ENCODE measurements at regions not wholly inside any gene's neighbourhood (a gene's known extent, or its start where the extent isn't known, plus 50 kb on each side); places are given as distances from the start of the nearest gene placed in this dataset.

DNA sequence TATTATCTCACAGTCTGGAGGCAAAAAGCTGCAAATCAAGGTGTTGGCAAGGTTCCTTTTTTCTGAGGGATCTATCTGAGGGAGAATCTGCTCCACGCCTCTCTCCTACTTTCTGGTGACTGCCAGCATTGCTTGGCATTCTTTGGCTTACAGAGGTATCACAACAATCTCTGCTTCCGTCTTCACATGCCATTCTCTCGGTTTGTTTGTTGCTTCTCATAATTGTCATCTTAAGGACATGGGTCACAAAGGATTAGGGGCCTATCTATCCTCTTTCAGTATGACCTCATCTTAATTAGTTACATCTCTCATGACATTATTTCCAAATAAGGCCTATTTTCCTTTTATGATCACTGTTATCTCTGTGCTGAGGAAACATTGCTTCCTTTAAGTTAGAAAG is 345.0 kb downstream of the FOXG1 start:
- no peak for DNase-seq (ENCODE audit: low read depth)

DNA sequence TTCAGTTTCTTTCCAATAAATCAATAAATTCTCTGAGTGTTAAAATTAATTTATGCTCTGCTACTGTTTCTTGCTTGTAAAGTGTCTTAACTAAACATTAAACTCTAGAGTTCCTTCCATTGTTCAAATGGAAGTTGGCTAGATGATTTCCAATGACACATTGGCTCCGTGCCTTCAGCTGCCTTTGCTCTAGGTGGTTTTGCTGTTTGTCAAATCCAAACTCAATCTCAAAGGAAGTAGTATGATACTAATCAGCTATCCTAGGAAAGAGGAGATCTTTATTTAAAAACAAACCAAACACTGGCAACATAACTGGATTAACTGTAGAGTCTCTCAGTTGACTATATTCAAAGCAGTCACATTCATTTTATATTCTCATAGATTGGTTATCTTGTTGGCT is 356.4 kb downstream of the FOXG1 start:
- no peak for DNase-seq (ENCODE audit: low read depth)

DNA sequence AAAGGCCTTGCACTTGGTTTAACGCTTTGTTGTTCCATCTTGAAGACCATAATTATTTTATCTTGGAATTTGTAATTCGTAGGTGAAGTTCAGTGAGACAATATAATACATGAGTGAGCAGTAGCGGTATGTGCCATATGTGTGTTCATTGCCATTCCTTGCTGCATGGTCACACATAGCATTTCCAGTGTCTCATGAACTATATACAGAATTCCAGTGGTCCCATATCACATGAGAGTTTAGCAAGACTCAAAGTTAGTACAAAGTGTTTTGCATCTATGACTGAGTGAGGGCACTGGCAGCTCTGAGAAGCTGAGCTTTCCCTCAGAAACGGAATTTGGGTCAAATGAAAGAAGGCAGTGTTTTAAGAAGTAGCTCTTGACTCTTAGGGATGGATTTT is 359.8 kb downstream of the FOXG1 start:
- DNase-seq (ENCODE audit: low read depth): no peak

DNA sequence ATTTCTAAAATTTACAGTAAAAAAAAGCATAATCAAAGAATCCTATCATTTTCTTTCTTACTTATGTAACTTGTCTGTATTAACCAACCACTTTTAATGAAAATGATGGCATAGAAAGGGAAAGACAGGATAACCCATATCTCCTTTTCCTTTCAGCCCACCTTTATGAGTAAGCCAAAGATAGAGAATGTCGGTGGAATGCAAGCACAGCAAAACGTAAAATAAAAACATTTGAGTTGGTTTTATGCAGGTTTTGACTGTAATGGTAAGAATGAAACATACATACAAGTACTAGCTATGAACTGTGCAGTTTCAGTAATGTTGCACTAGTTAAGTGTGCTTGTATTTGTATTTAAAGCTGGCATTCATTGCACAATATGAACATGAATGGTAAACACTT is 360.3 kb downstream of the FOXG1 start:
- no peak for DNase-seq (ENCODE audit: low read depth)

DNA sequence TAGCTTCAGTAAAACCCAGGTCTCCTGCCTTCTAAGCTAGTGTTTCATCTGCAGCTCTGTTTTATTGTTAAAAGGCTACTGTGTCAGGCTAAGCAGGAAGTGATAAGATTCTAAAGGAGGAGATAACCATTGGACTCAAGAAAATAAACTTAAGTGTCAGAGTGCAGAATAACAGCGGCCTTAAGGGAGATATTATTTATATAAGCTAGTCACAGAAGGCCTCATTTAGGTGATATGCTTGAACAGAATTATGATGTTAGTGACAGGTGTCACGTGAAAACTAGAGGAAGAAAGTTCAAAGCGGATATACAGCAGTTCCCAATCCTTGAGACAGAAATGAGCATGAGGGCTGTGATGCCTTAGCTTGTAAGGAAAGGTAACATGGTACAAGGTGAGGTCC is 373.4 kb downstream of the FOXG1 start:
- DNase-seq (ENCODE audit: low read depth): no peak

DNA sequence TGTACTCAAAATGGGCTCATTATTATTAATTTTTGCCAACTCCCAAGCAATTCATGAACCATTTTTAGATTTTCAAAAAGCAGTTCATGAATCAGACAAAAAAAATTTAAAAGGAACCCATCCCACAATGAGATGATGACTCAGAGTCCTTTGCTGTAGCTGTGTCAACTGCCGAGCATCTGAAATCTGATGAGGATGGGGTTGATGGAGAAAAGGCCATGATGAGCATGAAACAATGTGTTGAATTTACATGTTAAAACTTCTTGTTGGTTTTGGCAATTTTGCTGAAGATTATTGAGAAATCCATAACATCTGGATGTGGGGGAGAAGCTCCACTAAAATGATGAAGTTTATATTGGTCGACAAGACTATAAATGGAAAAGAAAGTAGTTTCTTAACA is 378.0 kb downstream of the FOXG1 start:
- DNase-seq (ENCODE audit: low read depth): no peak

DNA sequence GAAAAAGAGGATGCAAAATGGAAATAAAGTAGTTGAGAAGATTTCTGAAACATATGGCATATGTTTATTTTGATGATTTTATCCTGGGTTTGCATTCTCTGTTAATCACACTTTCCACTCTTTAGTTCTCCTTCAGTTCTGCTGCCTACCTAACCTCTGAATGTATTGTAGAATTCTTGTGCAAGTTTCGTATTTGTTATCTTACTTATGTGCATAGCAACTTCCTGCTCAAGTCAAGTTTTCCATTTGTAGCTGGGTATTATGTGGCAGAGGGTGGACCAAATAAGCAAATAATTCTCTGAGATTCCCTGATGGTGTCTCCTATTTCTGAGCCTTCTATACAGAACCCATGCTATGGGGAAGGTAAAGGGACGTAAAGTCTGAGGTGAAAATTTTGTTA is 381.6 kb downstream of the FOXG1 start:
- no peak for DNase-seq (ENCODE audit: low read depth)

DNA sequence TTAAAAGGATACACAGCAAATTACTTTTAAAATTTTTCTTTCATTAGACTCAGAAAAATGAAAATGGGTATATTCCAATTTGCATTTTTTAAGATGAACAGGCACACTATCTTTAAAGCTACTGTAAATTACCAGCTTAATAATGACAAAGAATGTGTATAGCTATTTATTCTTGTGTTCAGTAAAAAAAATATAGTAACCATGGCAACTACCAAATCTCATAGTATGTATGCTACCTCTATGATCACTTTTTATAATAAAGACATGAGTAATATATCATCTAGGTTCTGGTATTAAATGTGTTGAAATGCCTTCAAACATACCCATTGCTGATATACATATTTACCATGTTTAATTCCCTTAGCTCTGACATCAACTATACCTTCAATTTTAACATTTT is 383.2 kb downstream of the FOXG1 start:
- DNase-seq (ENCODE audit: low read depth): no peak

DNA sequence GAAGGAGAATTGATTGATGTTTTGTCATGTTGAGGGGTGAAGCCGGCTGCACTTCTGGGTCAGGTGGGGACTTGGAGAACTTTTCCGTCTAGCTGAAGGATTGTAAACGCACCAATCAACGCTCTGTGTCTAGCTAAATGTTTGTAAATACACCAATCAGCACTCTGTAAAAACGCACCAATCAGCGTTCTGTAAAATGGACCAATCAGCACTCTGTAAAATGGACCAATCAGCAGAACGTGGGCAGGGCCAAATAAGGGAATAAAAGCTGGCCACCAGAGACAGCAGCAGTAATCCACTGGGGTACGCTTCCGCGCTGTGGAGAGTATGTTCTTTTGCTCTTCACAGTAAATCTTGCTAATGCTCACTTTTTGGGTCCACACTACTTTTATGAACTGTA is 384.1 kb downstream of the FOXG1 start:
- no peak for DNase-seq (ENCODE audit: low read depth)

DNA sequence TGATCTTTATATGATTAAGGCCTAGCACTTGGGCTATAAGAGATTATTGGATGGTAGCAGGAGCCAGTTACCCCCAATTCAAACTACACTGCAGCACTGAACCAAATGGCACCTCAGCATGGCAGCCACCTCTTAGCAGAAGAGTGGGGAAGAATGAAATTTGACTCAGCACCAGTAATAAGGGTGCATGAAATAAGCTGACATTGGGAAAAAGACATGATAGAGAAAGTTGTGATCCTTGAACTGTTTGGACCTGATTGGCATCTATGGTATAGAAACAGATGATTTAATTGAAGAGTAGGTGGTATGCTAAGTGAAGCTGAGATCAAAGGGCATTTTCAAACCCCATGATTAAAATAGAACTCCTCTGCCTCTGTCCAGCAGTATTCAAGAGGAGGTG is 389.5 kb downstream of the FOXG1 start:
- DNase-seq (ENCODE audit: low read depth): no peak

DNA sequence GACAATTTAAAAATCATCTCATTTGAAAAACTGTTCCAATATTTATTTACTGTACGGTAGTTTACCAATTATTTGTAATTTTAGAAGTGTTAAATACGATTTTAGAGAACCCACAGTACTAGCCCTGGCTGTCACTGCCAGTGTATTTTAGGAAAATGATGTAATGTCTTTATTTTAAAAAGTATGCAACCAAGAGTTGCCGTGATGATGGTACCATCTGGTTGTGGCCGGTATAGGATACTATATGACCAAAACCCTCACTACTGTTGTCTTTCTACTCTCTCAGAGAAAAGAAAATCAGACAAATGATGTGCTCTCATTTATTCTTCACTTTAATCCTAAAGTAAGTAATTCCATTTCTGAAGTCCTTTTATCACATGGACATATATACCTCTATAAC is 395.0 kb downstream of the FOXG1 start:
- no peak for DNase-seq (ENCODE audit: low read depth)

DNA sequence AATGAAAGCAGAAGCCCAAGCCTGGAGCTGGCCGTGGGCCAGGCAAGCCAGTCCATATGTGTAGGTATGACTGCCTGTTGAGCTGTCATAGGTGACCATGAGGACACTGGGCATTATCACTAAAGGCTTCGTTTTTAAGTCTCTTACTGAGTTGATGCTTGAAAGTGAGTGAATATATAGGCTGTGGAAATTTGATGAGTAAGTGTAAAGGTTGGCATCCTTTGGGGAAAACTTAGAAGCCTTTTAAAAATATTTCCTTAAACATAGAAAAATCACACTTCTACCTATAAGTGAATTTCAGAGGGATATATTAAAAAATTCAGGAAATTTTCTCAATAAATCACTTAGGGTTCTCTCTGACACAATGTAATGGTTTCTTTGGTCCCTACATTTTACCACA is 396.5 kb downstream of the FOXG1 start:
- DNase-seq (ENCODE audit: low read depth): no peak

DNA sequence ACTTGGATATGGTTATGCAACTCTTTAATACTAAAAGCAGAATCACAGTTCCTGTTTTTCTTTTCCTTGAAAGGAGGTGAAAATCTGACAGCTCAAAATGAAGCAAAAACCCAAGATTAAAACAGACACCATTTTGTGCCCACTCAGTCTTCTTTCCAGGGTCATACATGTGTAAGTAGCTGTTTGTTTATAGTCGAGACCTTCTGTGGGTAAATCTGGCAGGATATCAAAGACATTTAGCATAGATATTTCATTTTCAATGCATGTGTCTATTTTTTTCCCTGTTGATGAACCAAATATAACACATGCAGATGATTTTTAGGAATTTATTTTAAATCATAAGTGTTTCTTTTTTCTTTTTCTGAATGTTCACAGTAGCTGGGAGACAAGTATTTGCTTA is 398.8 kb downstream of the FOXG1 start:
- DNase-seq (ENCODE audit: low read depth): no peak

DNA sequence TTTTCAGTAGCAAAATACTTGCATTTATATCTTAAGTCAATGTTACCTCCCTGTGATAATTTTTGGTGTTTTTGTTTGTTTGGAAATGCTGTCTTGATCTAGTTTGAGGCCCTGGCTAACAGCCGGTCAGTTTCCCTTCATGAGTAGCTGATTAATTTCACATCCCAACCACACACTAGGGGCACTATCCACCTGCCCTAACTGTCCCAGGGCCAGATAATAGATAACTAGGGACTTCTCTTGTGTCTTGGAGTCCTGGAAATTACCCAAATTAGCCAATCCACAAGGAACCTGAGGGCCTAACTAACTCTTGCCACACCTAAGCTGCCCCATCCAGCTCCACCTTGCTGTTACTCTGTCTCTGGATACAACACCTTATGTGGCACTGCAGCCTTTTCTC is 399.9 kb downstream of the FOXG1 start:
- no peak for DNase-seq (ENCODE audit: low read depth)

DNA sequence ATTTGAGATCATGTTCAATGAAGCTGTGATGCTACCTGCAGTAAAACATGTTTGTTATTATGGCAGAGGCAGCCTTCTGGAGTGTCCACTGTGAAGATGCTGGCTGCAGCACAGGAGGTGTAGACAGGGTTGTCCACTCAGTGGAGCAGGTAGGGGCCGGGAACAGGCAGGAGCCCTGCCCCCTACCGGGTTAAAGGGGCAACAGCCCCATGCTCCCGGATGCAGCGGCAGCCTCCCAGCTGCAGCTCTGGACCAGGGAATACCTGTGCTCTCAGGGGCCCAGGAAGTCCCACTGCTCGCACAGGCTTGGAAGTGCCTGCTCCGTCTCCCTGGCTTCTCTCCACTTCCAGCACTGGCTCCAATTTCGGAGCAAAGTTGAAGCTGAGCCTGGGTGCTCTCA is 401.6 kb downstream of the FOXG1 start:
- DNase-seq (ENCODE audit: low read depth): no peak

DNA sequence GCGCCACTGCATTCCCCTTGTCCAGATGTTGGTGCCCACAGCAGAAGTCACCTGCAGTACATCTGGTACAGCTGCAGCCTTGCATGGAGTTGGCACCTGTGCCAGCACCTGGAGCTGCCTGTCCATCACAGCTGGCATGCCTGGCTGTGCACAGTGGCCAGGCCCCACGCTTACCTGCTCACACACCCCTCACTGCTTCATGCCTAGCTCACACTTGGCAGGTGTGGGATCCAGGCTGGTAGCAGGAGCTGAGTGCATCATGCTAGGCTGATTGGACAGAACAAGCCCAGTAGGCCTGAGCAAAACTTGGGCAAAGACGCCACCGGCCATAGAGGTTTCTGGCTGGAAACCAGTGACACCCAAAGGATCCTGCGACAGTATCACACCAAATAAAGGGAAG is 402.8 kb downstream of the FOXG1 start:
- no peak for DNase-seq (ENCODE audit: low read depth)

DNA sequence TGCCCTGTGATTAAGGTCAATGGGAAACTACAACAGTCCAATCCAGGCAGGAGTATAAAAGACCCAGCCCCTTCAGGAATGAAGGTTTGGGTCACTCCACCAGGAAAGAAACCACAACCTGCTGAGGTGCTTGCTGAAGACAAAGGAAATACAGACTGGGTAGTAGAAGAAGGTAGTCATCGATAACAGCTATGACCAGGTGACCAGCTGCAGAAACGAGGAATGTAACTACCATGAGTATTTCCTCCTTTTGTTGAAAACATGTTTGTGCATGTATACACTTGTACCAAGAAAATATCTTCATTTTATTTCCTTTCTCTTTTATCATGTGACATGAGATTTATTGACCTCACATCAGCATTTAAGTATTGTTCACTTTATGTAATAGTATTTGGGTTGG is 409.1 kb downstream of the FOXG1 start:
- DNase-seq (ENCODE audit: low read depth): no peak

DNA sequence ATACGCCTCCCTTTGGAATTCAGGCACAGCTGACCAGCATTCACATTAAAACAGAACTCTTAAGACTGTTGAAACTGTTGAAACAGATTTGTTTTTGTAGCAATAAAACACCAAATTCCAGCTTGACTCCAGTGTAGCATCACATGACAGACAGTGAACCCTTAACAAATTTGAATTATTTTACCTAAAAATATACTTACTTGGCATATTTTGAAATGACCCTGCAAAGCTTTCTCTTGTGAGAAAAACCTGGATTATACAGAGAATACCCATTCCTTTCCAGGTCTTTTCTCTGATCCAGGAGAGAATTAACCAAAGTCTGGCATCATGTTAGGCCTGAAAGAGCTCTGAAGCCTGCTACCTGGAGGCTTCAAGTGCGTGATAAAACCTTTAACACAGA is 410.3 kb downstream of the FOXG1 start:
- DNase-seq (ENCODE audit: low read depth): no peak

DNA sequence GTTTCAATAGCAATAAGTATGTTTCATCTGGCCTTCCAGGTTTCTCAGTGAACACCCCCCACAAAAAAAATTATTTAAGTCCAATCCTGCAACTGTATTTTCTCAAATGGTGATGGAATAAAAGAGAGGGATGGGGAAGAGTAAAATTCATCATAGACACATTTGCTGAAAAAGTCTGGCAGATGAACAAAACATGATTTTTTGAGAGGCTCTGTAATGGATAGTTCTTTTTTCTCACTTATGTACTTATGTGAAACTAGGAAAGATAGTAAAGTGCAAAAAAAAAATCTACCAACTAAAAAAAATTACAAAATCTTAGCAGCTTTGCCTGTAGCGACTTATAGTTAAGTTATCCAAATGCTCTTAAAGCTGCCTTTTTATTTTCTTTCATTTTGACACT is 412.4 kb downstream of the FOXG1 start:
- no peak for DNase-seq (ENCODE audit: low read depth)

DNA sequence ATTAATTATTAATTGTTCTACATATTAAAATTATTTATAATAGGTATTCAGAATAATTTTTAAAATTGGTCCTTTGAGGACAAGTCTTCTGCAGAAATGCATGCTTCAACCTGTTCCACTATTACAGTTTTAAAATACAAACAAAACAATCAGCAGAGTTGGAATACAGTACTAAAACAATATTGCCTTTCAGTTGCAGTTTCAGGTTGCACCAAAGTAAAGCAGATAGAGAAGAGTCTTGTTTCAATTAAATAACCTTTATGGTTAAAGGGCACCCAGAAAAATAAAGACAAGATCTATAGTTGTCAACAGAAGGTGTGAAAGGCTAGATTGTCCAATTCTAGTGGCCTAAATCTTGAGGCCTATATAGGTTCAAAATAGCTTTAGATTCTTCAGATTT is 424.5 kb downstream of the FOXG1 start:
- no peak for DNase-seq (ENCODE audit: low read depth)

DNA sequence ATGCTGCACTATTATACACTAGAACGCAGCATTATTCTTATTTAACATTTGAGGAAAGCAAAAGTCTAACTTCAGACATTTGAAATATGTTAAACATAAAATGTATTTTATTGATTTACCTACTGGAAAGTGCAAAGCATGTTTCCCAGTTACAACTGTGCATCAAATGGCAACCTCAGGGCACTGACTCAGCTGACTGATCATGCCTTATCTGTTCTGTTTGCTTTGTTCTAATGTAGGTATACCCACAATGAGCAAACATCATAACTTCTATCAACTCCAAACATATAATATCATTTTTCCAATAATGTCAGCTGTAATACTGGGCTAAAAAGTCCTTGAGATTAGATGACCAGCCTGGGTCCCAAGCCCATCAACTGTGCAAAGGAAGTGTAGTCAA is 431.0 kb downstream of the FOXG1 start:
- DNase-seq (ENCODE audit: low read depth): no peak

DNA sequence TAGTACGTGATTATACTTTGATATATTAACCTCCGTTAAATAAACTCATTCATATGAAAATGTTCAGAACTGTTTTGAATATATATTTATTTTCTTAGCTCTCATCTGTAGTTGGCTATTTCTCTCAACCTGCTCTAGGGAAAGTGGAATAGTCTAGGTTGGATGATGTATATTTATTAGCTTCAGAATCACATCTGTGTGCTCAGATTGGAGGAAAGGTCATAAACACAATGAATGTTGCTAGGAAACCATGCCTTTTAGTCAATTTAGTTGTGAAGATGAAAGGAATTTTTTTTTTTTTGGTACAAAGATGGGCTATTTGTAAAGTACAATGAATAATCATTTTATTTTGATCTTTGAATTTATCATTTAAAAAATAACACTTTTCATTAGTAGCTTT is 439.1 kb downstream of the FOXG1 start:
- DNase-seq (ENCODE audit: low read depth): no peak

DNA sequence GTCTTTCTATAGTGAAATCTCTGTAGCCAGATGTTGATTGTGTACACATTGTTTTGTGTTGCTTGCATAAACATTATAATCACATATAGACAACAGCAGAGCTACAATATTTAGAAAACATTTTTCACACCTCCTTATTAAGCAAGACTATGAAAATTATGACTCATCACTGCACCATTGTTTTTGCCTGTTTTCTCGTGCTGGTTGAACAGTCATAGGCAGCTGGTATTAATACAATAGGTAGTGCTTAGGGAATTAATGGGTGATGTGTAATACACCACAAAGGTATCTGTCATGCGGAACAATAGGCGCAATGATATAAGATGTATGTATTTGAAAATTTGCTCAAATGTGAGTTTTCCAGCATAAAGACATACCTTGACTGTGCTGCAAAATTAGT is 449.3 kb downstream of the FOXG1 start:
- peak; percentile 76 for DNase-seq (ENCODE audit: low read depth)

DNA sequence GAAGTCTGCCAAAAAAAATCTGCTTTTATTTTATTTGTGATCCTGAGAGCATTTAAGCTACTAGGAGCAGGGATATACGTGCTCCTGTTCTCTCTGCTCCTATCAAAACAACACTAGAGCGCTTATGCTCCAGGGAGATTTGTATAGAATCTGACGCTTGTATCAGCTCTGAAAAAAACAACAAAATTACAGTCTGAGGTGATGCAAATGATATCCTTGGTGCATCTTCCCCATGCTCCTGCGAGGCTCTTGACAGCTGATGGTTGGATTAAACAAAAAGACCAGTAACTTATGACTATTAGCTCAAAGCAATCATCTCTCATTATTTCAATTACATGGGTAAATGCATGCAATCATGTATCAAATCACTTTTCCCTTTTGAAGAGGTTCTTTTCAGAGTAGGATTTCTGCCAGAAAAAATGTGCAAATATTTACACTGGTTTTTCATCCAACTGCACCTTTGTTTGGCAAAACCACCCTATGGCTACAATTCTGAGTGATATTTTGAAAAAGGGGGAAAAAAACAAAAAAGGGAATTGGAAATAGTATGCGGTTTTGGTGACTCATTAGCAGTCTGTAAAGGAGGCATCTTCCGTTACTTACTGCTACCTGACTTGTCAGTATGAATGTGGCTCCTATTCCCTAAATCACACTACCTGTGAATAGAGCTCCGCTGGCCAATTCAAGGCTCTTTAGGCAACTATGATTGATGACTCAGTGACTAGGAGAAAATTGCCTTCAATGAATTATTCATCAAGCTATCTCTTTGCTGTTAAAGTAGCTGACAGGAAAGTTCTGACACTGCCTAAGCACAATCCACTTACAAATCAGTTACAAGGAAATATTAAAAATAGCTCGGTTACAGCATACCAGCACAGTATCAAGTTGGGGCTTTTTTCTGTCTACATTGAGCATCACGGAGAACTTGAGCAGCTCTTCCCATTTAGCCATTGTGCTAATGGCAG is 450.0 kb downstream of the FOXG1 start:
- DNase-seq (ENCODE audit: low read depth): peak; percentile 51
